K562 (cell line): ENCODE measurements at regions not wholly inside any gene's neighbourhood (a gene's known extent, or its start where the extent isn't known, plus 50 kb on each side); places are given as distances from the start of the nearest gene placed in this dataset.

ENCODE experiments used
- CTCF ChIP-seq, 3 experiments: IDR thresholded peaks in 2 of 3; conservative IDR thresholded peaks in 1 of 3; 2 replicates each; pipeline ENCODE4 v1.5.1; 2011 to 2012; ENCODE audit warnings: low read length in 3 of 3, mild to moderate bottlenecking in 3 of 3, control low read depth in 2 of 3, improper control_type of control experiment in 1 of 3, inconsistent platforms in 1 of 3, low read depth in 1 of 3, mixed read lengths in 1 of 3, moderate library complexity in 1 of 3; ENCODE audit not compliant: insufficient read depth in 2 of 3
- EP300 ChIP-seq: IDR thresholded peaks from 2 replicates; pipeline ENCODE4 v1.6.1; 2012; ENCODE audit warnings: low read length, improper control_type of control experiment
- LCOR ChIP-seq: sonication (generic); formaldehyde crosslinking; IDR thresholded peaks from 2 replicates; pipeline ENCODE4 v1.8.0; 2022; ENCODE audit warnings: mild to moderate bottlenecking, missing genetic modification reagents
- MEF2A ChIP-seq: IDR thresholded peaks from 2 replicates; pipeline ENCODE4 v1.6.1; 2011; ENCODE audit warnings: low read depth, mild to moderate bottlenecking, low read length, moderate library complexity; ENCODE audit not compliant: control insufficient read depth
- PKNOX1 ChIP-seq: fragments of 450-650 bp; IDR thresholded peaks from 2 replicates; pipeline ENCODE4 v1.6.1; 2016
- RFX5 ChIP-seq: IDR thresholded peaks from 2 replicates; pipeline ENCODE4 v1.6.1; 2011; ENCODE audit warnings: low read depth, mild to moderate bottlenecking, improper control_type of control experiment, low read length
- SNRNP70 ChIP-seq: fragments of 200-400 bp; formaldehyde crosslinking; optimal IDR thresholded peaks from 2 replicates; pipeline ENCODE3; 2017; ENCODE audit warnings: low read depth, low read length
- TSC22D4 ChIP-seq: fragments of 450-650 bp; IDR thresholded peaks from 2 replicates; pipeline ENCODE4 v1.6.1; 2016; ENCODE audit warnings: missing genetic modification characterization, missing biosample characterization, control low read depth
- USF2 ChIP-seq: sonication (generic); formaldehyde crosslinking; IDR thresholded peaks from 2 replicates; pipeline ENCODE4 v1.5.0; 2020; ENCODE audit warnings: missing genetic modification reagents
- YBX1 ChIP-seq: fragments of 450-650 bp; IDR thresholded peaks from 2 replicates; pipeline ENCODE4 v1.7.1; 2016; ENCODE audit warnings: mild to moderate bottlenecking
- ZNF134 ChIP-seq: fragments of 250-450 bp; sonication (Bioruptor Pico); conservative IDR thresholded peaks from 2 replicates; pipeline ENCODE4 v1.4.0; 2020
- TF ChIP-seq, protein P1 (sequence below): IDR thresholded peaks from 3 replicates; pipeline ENCODE4 v1.6.1; 2011; ENCODE audit warnings: borderline replicate concordance, mild to moderate bottlenecking; ENCODE audit not compliant: insufficient read length, insufficient read depth
- TF ChIP-seq, protein P2 (sequence below): fragments of 250-450 bp; sonication (Bioruptor Pico); IDR thresholded peaks from 2 replicates; pipeline ENCODE4 v1.4.0; 2020; ENCODE audit warnings: mild to moderate bottlenecking, moderate library complexity

- TF ChIP-seq CTCF (IDR thresholded peaks at IDR 0.05 in 2 of 3, conservative IDR thresholded peaks at IDR 0.05 in 1 of 3; ENCODE audit: insufficient read depth in 2 of 3, low read depth in 1 of 3, low read length in 3 of 3) (no peak), LCOR (CRISPR knock-in tag) (no peak), EP300 (no peak), TSC22D4 (no peak), YBX1 (no peak), SNRNP70 (no peak), RFX5 (no peak), MEF2A (no peak), PKNOX1 (no peak), USF2 (CRISPR knock-in tag) (no peak), ZNF134 (CRISPR knock-in tag) (no peak)
- TF ChIP-seq, protein P1, sequence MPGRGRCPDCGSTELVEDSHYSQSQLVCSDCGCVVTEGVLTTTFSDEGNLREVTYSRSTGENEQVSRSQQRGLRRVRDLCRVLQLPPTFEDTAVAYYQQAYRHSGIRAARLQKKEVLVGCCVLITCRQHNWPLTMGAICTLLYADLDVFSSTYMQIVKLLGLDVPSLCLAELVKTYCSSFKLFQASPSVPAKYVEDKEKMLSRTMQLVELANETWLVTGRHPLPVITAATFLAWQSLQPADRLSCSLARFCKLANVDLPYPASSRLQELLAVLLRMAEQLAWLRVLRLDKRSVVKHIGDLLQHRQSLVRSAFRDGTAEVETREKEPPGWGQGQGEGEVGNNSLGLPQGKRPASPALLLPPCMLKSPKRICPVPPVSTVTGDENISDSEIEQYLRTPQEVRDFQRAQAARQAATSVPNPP: no peak
- TF ChIP-seq, protein P2, sequence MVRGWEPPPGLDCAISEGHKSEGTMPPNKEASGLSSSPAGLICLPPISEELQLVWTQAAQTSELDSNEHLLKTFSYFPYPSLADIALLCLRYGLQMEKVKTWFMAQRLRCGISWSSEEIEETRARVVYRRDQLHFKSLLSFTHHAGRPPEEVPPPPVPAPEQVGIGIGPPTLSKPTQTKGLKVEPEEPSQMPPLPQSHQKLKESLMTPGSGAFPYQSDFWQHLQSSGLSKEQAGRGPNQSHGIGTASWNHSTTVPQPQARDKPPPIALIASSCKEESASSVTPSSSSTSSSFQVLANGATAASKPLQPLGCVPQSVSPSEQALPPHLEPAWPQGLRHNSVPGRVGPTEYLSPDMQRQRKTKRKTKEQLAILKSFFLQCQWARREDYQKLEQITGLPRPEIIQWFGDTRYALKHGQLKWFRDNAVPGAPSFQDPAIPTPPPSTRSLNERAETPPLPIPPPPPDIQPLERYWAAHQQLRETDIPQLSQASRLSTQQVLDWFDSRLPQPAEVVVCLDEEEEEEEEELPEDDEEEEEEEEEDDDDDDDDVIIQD (CRISPR knock-in tag): no peak
These were observed 69.6 kb upstream of the TMEM132D start for GRCh38 chr12:129973236-129973961.
